ENCODE measurements at regions not wholly inside any gene's neighbourhood (a gene's known extent, or its start where the extent isn't known, plus 50 kb on each side); places are given as distances from the start of the nearest gene placed in this dataset.
"Not testable (repeated sequence)": the region's sequence is repeated elsewhere in the genome, so short reads cannot be mapped to it uniquely, and the experiment has no call there.

- H3K4me1 ChIP-seq (replicated peaks in 1 of 2) = no peaks in the 10 kb centered on the region
- DNase-seq = no peak
- intact Hi-C loops (cut with DNase I) = no loop called here
- H3K27me3 ChIP-seq = no peaks in the 10 kb centered on the region
- H3K36me3 ChIP-seq (replicated peaks in 1 of 2) = no peaks in the 10 kb centered on the region
- no peaks in the 10 kb centered on the region for H3K9me3 ChIP-seq (replicated peaks in 1 of 3)
- TF ChIP-seq, protein P1, sequence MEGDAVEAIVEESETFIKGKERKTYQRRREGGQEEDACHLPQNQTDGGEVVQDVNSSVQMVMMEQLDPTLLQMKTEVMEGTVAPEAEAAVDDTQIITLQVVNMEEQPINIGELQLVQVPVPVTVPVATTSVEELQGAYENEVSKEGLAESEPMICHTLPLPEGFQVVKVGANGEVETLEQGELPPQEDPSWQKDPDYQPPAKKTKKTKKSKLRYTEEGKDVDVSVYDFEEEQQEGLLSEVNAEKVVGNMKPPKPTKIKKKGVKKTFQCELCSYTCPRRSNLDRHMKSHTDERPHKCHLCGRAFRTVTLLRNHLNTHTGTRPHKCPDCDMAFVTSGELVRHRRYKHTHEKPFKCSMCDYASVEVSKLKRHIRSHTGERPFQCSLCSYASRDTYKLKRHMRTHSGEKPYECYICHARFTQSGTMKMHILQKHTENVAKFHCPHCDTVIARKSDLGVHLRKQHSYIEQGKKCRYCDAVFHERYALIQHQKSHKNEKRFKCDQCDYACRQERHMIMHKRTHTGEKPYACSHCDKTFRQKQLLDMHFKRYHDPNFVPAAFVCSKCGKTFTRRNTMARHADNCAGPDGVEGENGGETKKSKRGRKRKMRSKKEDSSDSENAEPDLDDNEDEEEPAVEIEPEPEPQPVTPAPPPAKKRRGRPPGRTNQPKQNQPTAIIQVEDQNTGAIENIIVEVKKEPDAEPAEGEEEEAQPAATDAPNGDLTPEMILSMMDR (IDR thresholded peaks at IDR 0.05) = no peak
- no peak for TF ChIP-seq POLR2A (IDR thresholded peaks at IDR 0.05)
- H3K27ac ChIP-seq = no peak overlapping the region
- WGBS, 4 donors = 84 to 91% (median 89%) methylated on average over 4 of the region's 4 CpGs
- no peak overlapping the region for H3K4me3 ChIP-seq
Measured at GRCh38 chr6:27736686-27737085, 175.5 kb downstream of the OR2B2 start.

- TF ChIP-seq, protein P1 (IDR thresholded peaks at IDR 0.05) = no peak
- TF ChIP-seq POLR2A (IDR thresholded peaks at IDR 0.05) = no peak
- H3K9me3 ChIP-seq (replicated peaks in 1 of 3) = no peaks in the 10 kb centered on the region
- no peaks in the 10 kb centered on the region for H3K27me3 ChIP-seq
- no peak overlapping the region for H3K27ac ChIP-seq
- intact Hi-C loops (cut with DNase I) = no loop called here
- H3K4me3 ChIP-seq = no peak overlapping the region
- H3K36me3 ChIP-seq (replicated peaks in 1 of 2) = no peaks in the 10 kb centered on the region
- DNase-seq = no peak
- H3K4me1 ChIP-seq (replicated peaks in 1 of 2) = no peaks in the 10 kb centered on the region
- WGBS, 4 donors = 75 to 82% (median 76%) methylated on average over 16 of the region's 16 CpGs
Measured at GRCh38 chr6:27728442-27728841, 183.8 kb downstream of the OR2B2 start.

GRCh38 chr6:27726619-27727023 lies 185.6 kb downstream of the OR2B2 start:
- Histone ChIP-seq H3K4me3 (no peak overlapping the region), H3K27me3 (peaks cover 8% of the 10 kb centered on the region), H3K36me3 (replicated peaks in 1 of 2) (no peaks in the 10 kb centered on the region), H3K9me3 (replicated peaks in 1 of 3) (no peaks in the 10 kb centered on the region), H3K4me1 (replicated peaks in 1 of 2) (no peaks in the 10 kb centered on the region), H3K27ac (no peak overlapping the region)
- intact Hi-C loops (cut with DNase I) = no loop called here
- WGBS, 4 donors = 49 to 60% (median 56%) methylated on average over 10 of the region's 10 CpGs
- no peak for DNase-seq
- TF ChIP-seq, protein P1 (IDR thresholded peaks at IDR 0.05) = no peak
- TF ChIP-seq POLR2A (IDR thresholded peaks at IDR 0.05) = no peak

DNA sequence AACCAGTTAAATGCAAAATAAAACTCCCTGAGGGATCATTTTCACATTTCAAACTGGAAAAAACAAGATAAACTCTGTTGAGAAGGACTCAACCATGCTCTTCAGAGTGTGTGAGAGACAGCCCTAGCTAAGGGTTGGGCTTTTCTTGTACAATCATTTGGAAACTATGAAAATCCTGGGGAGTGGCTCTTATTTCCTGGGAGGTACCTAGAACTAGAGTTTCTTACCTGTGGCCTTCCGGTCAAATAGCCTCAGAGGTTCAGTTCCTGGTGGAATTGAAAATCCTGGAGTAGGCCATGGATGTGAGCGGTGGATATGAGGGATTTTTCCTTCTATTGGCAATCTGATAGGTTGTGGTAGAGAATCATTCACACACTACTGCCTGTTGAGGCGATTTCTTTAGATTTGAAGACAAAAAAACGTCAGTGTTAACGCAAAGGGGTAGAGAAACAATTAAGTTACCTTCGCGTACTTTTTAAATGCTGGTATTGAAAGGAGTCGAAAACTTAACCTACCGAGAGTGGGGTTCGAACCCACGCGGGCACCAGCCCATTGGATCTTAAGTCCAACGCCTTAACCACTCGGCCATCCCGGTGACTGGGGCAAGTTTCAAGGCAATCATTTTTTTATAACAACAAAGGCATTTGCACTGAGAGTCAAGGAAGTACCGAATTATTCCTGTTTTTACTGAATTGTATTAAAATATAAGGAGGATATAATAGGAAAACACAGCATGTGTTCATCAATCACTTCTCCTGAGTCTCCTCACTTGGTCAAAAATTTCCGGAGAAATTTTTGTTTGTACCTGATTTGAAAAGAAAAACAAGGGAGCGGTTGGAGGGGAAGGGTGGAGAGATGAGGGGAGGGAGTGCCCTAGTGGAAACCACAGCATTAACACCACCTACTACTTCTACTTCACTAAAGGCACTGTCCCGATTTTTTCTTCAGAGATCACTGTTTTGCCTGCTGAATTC lies 191.3 kb downstream of the OR2B2 start:
- WGBS, 4 donors = 32 to 39% (median 36%) methylated on average over 19 of the region's 19 CpGs
- peaks cover 17% of the 10 kb centered on the region for H3K27me3 ChIP-seq
- no peak overlapping the region for H3K4me3 ChIP-seq
- no peaks in the 10 kb centered on the region for H3K4me1 ChIP-seq (replicated peaks in 1 of 2)
- DNase-seq = no peak
- no peak for TF ChIP-seq POLR2A (IDR thresholded peaks at IDR 0.05)
- TF ChIP-seq, protein P1 (IDR thresholded peaks at IDR 0.05) = no peak
- no peak overlapping the region for H3K27ac ChIP-seq
- intact Hi-C loops (cut with DNase I) = no loop called here
- no peaks in the 10 kb centered on the region for H3K9me3 ChIP-seq (replicated peaks in 1 of 3)
- H3K36me3 ChIP-seq (replicated peaks in 1 of 2) = no peaks in the 10 kb centered on the region

DNA sequence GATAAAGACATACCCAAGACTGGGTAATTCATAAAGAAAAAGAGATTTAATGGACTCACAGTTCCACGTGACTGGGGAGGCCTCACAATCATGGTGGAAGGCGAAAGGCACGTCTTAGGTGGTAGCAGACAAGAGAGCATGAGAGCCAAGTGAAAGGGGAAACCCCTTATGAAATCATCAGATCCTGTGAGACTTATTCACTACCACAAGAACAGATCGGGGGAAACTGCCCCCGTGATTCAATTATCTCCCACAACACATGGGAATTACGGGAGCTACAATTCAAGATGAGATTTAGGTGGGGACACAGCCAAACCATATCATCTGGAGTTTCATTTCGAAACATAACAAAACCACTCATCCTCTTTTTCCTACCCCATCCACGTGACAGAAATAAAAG lies 193.2 kb downstream of the OR2B2 start:
- H3K4me3 ChIP-seq; H3K27ac ChIP-seq; intact Hi-C loops (cut with DNase I); H3K36me3 ChIP-seq (replicated peaks in 1 of 2); H3K4me1 ChIP-seq (replicated peaks in 1 of 2); H3K9me3 ChIP-seq (replicated peaks in 1 of 3); DNase-seq: not testable (repeated sequence)
- peaks cover 17% of the 10 kb centered on the region for H3K27me3 ChIP-seq
- 64 to 69% (median 66%) methylated on average over 8 of the region's 8 CpGs for WGBS, 4 donors

All from adrenal gland (tissue), 9 donors.